Endothelial cell of umbilical vein (primary cell): ENCODE measurements at regions not wholly inside any gene's neighbourhood (a gene's known extent, or its start where the extent isn't known, plus 50 kb on each side); places are given as distances from the start of the nearest gene placed in this dataset.

Source experiments
- CTCF ChIP-seq, 2 donors: IDR thresholded peaks; 1 replicate in 1 of 2; 2 replicates in 1 of 2; pipeline ENCODE4 v1.5.1; 2011; ENCODE audit warnings: low read length in 2 of 2, mild to moderate bottlenecking in 2 of 2, moderate library complexity in 2 of 2, control low read depth in 1 of 2, inconsistent platforms in 1 of 2, low read depth in 1 of 2; ENCODE audit not compliant: insufficient read depth in 1 of 2; ENCODE audit errors: extremely low read depth in 1 of 2
- EZH2 ChIP-seq: IDR thresholded peaks from 2 replicates; pipeline ENCODE4 v1.6.1; 2012; ENCODE audit warnings: borderline replicate concordance, low read depth, mild to moderate bottlenecking, moderate library complexity, low read length, inconsistent platforms; ENCODE audit not compliant: severe bottlenecking
- FOS ChIP-seq: IDR thresholded peaks from 2 replicates; pipeline ENCODE4 v1.6.1; 2011; ENCODE audit warnings: mild to moderate bottlenecking, low read length, moderate library complexity, borderline replicate concordance; ENCODE audit not compliant: insufficient read depth
- GATA2 ChIP-seq: IDR thresholded peaks from 2 replicates; pipeline ENCODE4 v1.7.0; 2011; ENCODE audit warnings: low read depth, mild to moderate bottlenecking, moderate library complexity, mixed read lengths, low read length; ENCODE audit not compliant: insufficient read length, insufficient read depth
- MAX ChIP-seq: IDR thresholded peaks from 2 replicates; pipeline ENCODE4 v1.6.1; 2011; ENCODE audit not compliant: insufficient read depth, insufficient read length
- MYC ChIP-seq: IDR thresholded peaks from one replicate; pipeline ENCODE4 v1.6.1; 2011; ENCODE audit warnings: mild to moderate bottlenecking, low read depth, low read length
- POLR2A ChIP-seq: IDR thresholded peaks from 2 replicates; pipeline ENCODE4 v1.6.1; 2012; ENCODE audit warnings: low read depth, mild to moderate bottlenecking, control low read depth, low read length
- POLR2AphosphoS5 ChIP-seq: IDR thresholded peaks from 2 replicates; pipeline ENCODE4 v1.6.1; 2012; ENCODE audit warnings: low read depth, mild to moderate bottlenecking, control low read depth, low read length, moderate library complexity; ENCODE audit not compliant: insufficient read depth

GRCh38 chr16:52652033-52652432 lies 105.1 kb upstream of the TOX3 start:
- TF ChIP-seq CTCF (IDR thresholded peaks at IDR 0.05; ENCODE audit: extremely low read depth in 1 of 2, insufficient read depth in 1 of 2, low read depth in 1 of 2, low read length in 2 of 2) = no peak
- no peak for TF ChIP-seq POLR2A
- no peak for TF ChIP-seq POLR2AphosphoS5
- no peak for TF ChIP-seq MAX
- TF ChIP-seq GATA2 = no peak
- TF ChIP-seq EZH2 = no peak
- no peak for TF ChIP-seq FOS
- no peak for TF ChIP-seq MYC
